Anterior cingulate cortex (tissue), 58 donors: ENCODE measurements at regions not wholly inside any gene's neighbourhood (a gene's known extent, or its start where the extent isn't known, plus 50 kb on each side); places are given as distances from the start of the nearest gene placed in this dataset.

Source experiments
- DNase-seq, 58 donors: peaks; one replicate each; lab custom pipeline; 2025; lab: John Stamatoyannopoulos, UW

DNA sequence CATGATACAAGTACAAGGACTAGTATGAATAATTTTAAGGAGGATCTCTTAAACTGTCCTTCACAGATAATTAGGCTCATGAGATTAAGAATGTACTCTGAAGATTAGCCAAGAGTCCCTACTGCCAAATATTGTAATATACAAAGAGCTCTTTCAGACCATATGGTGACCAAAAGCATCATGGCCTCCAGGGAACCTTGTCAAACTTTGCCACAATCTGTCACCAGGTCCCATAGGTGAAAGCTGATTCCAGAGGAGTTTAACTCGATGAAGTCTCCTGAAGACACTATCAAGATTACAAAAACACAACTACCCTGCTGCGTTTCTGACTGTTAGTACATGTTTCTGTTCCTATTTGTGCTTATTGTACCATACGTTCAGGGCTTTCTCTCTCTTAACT lies 395.4 kb upstream of the ITGA1 start:
- DNase-seq: no peak

- no peak for DNase-seq
These were observed 377.9 kb upstream of the ITGA1 start for GRCh38 chr5:52409835-52410234.

- no peak for DNase-seq
These were observed 368.4 kb upstream of the ITGA1 start for GRCh38 chr5:52419357-52419756.

DNA sequence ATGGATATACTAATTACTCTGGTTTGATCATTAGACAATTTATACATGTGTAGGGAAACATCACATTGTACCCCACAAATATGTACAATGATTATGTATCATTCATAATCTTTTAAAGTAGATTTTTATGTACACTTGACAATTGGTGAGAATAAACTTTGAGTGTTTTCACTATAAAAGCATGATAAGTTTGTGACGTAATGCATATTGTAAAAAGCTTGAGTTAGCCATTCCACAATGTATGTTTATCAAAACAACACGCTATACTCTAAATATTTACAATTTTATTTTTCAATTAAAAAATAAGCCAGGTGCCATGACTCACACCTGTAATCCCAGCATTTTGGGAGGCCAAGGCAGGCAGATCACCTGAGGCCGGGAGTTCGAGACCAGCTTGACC lies 360.1 kb upstream of the ITGA1 start:
- DNase-seq: no peak

DNA sequence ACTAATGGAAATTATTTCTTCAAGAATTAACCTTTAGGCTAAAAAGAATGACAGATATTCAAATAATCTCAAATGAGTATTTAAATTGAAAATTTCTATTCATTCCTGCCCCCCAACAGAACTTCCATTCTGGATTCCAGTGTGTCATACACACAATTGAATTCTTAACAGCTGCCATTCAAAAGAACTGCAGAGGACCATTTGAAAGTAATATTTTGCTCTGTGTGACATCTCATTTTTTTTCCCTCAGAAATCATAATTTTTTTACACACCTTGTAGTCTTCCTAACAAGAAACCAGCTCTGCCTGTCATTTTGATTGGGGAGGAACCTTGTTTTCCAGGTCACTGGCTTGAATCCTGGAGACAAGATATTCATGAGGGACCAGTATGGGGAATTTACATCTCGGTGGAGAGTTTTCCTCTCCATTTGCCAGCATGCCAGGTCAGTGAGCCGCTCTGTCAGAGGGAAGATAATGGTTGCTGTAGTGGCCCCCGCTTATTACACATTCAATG lies 358.7 kb upstream of the ITGA1 start:
- no peak for DNase-seq

GRCh38 chr5:52441768-52442167 lies 345.9 kb upstream of the ITGA1 start:
- no peak for DNase-seq

- no peak for DNase-seq
These were observed 344.5 kb upstream of the ITGA1 start for GRCh38 chr5:52443187-52443586.

DNA sequence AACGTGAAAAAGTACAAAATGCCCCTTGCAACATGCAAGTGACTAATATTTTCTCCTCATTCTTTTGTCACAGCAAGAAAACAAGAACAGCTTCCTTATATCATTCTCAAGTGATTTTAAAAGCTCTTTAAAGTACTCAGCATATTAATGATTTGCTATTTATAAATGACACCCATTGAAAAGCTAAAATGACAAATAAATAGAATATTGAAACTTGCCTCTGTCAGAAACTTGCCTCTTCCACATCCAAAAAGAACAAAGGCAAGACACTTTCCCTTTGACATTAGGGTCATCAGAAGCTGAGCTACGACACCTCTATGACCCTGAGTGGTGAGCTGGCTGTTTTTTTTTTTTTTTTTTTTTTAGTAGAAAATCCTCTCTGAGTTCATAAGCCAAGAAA lies 339.6 kb upstream of the ITGA1 start:
- DNase-seq: no peak

GRCh38 chr5:52449516-52449915 lies 338.2 kb upstream of the ITGA1 start:
- DNase-seq: no peak

DNA sequence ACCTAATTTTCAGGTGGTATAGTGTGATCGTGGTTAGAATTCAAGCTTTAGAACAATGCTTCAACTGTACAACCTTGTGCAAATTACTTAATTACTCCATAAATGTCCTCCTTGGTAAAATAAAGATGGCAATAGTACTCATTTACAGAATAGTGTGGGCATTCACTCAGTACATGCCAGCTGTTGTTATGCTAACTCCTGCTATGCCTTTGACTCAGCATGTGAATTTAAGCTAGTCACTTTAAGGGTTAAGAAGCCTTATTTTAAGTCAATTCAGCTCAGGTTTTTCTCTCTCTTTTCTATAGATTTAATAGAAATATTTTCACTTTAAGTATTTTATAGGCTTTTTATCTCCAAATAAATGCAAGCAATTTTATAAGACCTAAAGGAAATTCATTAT lies 335.6 kb upstream of the ITGA1 start:
- no peak for DNase-seq

DNA sequence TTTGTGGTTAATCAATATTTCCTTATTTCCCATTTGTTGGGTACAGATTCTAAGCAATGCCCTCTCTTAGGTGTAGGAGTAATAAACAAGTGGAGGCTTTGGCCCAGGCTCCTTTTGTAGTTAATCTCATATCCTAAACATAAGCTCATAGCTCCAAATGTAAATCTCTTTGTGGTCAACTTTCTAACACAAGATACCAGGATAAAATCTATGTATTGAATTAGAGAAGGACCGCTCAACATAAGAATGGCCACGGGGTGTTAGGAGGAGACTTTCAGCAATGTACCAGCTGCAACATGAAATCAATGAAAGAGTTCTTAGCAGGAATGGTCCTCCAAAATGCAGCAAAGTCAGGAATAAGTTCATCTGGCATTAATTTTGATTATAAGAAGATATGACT lies 334.5 kb upstream of the ITGA1 start:
- no peak for DNase-seq

GRCh38 chr5:52455920-52456319 lies 331.8 kb upstream of the ITGA1 start:
- no peak for DNase-seq

DNA sequence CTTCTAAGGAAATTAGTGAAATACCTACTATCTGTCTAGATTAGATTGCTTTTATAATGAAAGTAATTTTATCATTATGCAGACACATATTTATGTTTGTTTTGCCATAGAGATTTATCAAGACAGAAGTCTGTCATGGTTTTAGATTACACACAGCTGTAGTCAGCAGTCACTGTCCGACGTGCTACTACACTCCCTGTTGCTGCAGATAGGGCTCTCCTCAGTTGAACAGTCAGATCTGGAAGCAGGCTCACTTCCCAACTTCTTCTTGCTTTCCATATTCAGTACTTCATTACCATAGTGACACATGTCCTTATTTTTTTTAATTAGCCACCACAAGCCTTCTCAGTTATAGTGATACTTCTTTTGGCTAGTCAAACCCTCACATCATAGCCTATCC lies 329.9 kb upstream of the ITGA1 start:
- no peak for DNase-seq

DNA sequence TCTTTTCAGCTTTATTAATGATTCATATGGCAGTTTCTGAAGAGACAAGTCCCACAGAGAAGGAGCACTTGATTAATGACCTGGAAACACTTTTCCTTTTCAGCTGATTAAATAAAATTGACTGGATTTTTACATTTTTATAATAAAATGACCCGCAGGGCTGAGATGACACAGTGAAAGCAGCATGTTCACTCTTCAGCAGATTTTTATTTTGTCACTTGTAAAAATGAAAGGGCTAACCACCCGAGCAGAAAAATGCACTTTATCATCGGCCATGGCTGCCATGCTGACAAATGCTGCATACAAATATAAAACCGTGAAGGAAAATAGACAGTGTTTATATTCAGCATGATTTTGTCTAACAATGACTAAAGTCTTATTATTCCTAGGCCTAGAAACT lies 321.6 kb upstream of the ITGA1 start:
- DNase-seq: no peak

DNA sequence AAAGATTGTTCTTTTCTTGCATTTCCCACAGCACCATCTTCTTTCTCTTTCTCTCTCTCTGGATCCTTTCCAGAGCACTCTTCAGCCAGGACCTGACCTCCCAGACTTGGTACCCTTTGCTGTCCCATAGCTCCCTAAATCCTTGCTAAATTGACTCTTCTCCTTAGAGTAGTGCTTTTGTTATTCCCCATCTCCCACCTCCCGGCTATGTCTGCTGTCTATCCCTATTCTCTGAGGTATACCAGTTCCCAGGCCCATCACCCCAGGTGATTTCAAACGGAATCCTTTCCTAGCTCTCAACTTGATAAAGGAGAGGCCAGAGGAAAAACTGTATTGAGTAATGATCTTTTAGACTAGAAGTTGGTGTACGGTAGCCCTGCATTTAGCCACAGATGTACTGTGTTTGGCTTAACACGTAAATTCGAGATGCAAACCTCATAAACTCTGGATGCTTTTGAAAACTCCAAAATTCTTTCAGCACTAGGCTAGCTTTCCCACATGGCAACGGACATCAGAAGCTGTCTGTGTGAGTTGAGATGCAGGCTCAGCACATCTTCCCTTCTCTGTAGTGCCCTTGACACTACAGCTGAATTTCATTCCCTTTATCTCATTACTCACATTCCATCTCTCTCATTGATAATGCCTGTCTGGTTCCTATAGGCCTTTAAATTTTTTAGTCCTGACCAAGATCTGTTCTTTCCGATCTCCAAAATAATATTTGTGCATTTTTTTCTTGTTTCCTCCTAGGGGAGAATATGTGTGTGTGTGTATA lies 320.8 kb upstream of the ITGA1 start:
- DNase-seq: no peak

DNA sequence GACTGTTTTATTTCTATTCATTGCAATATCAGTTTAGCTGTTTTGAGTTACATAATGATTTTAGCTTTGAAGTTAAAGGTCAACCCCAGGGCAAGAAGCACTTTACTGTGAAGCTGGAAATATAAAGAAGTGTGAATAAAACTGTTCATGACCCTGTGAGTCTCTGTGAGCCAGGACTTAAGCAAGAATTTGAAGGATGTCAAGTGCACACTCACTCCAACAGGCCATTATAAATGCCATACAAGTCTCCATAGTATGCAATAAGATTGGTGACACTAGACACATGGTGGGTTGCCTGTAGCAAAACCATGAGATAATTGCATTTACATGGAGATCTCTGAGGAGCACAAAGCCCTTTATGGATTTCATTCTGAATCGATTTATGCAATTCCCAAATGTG lies 318.7 kb upstream of the ITGA1 start:
- no peak for DNase-seq

DNA sequence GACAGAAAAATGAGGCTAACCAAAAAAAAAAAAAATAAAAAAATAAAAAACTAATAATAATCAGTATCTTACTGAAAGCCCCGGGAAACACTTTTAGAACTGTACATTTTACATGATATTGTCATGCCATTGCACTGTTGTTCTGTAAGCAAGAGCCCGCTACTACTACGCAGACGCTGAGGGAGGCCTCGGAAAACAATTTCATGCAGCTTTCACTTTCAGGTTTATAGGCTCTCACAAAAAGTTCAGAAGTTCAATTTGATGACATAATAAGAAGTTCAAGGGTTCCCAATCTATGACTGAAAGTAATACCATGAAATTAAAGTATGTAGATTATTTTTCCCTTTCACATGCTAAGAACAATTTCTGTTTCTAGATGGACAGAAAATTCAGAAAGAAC lies 318.3 kb upstream of the ITGA1 start:
- DNase-seq: no peak

GRCh38 chr5:52469835-52470234 lies 317.9 kb upstream of the ITGA1 start:
- no peak for DNase-seq

GRCh38 chr5:52476346-52476745 lies 311.4 kb upstream of the ITGA1 start:
- no peak for DNase-seq

GRCh38 chr5:52481201-52481600 lies 306.5 kb upstream of the ITGA1 start:
- no peak for DNase-seq

DNA sequence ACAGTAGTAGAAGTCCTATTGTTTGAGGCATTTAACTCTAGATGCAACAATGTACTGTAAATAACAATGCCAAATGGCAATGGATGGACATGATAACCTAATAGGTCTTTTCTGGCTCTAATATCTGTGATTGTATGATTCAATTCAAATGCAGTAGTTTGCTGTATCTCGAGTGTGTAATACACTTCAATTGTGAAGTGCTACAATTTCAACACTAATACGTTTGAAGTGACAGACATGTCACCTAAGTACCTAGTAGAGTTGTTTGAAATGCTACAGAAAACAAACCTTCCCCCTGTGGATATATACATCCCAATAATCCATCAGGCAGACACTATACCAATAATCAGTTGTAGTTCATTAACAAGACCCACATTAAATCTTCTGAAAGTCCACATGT lies 305.9 kb upstream of the ITGA1 start:
- no peak for DNase-seq

DNA sequence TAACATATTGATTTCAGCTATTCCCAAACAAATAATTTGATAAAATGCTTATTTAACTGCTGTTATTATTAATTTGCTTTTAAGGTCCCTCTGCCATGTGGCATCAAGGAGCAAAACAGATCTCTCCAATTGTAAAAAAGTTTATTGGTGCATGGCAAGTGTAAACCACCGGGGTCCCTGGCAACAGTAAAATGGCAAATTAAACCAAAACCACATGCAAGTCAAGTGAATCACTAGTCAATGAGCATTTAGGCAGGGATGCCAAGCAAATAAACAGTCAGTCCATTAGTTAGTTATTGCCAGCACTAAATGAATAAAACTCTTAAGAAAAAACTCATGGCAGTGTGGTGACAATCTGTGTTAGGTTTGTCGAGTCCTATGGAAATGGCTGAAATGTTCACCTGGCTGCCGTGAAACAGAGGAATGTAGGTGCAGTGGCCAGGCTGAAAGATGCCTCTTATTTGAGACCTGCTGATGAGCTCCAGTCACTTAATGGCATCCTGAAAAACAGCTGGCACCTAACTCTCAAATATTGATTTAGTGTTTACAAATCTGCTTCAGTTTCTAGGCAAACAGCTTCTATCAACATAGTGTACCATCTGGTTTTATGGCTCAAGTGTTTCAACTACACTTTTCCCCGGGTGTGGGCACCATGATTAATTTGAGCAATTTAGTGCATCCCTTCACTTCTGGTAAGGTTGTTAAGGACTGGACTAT lies 296.5 kb upstream of the ITGA1 start:
- DNase-seq: no peak
